Uterus (tissue), 3 donors: ENCODE measurements at regions not wholly inside any gene's neighbourhood (a gene's known extent, or its start where the extent isn't known, plus 50 kb on each side); places are given as distances from the start of the nearest gene placed in this dataset.
"Not testable (repeated sequence)": the region's sequence is repeated elsewhere in the genome, so short reads cannot be mapped to it uniquely, and the experiment has no call there.

Experiments
- DNase-seq, 2 donors: peaks; one replicate each; pipeline ENCODE4 v3.0.0-alpha.2; 2019 to 2020
- H3K27ac ChIP-seq, 2 donors: fragments of 200-600 bp; sonication (generic); 1 replicate in 1 of 2; 2 replicates in 1 of 2; pipeline ENCODE4 v1.5.1; 2016 to 2018
- H3K27me3 ChIP-seq, 2 donors: fragments of 200-600 bp; sonication (generic); one replicate each; pipeline ENCODE4 v1.5.1; 2018 to 2019; ENCODE audit warnings: control low read depth in 1 of 2
- H3K36me3 ChIP-seq, 2 donors: fragments of 200-600 bp; sonication (generic); one replicate each; pipeline ENCODE4 v1.5.1; 2019; ENCODE audit warnings: control low read depth in 1 of 2
- H3K4me1 ChIP-seq, 2 donors: fragments of 200-600 bp; sonication (generic); one replicate each; pipeline ENCODE4 v1.5.1; 2018 to 2019; ENCODE audit warnings: control low read depth in 1 of 2
- H3K4me3 ChIP-seq, 2 donors: fragments of 200-600 bp; sonication (generic); 1 replicate in 1 of 2; 2 replicates in 1 of 2; pipeline ENCODE4 v1.5.1; 2018 to 2019; ENCODE audit warnings: mild to moderate bottlenecking in 1 of 2
- H3K9me3 ChIP-seq, 2 donors: fragments of 200-600 bp; sonication (generic); one replicate each; pipeline ENCODE4 v1.5.1; 2019; ENCODE audit warnings: control low read depth in 1 of 2
- POLR2A ChIP-seq, 2 donors: fragments of 450-650 bp; IDR thresholded peaks; one replicate each; pipeline ENCODE4 v1.6.1; 2016; ENCODE audit warnings: antibody characterized with exemption in 2 of 2, mild to moderate bottlenecking in 1 of 2, moderate library complexity in 1 of 2
- intact Hi-C: fragments of 100-400 bp; cut with DNase I; formaldehyde crosslinking; loops from one replicate; pipeline ENCODE4 v1.15.1; 2023; ENCODE audit warnings: low total_unique reads
- TF ChIP-seq, protein P1 (sequence below), 4 experiments: fragments of 200-600 bp in 2 of 4; fragments of 450-650 bp in 2 of 4; sonication (generic) in 2 of 4; IDR thresholded peaks; one replicate each; pipeline ENCODE4 v1.5.1; 2016 to 2019; ENCODE audit warnings: antibody characterized with exemption in 4 of 4, mild to moderate bottlenecking in 2 of 4, moderate library complexity in 1 of 4
- donor health status: DM: yes; HTN: yes; CAD: no.

DNA sequence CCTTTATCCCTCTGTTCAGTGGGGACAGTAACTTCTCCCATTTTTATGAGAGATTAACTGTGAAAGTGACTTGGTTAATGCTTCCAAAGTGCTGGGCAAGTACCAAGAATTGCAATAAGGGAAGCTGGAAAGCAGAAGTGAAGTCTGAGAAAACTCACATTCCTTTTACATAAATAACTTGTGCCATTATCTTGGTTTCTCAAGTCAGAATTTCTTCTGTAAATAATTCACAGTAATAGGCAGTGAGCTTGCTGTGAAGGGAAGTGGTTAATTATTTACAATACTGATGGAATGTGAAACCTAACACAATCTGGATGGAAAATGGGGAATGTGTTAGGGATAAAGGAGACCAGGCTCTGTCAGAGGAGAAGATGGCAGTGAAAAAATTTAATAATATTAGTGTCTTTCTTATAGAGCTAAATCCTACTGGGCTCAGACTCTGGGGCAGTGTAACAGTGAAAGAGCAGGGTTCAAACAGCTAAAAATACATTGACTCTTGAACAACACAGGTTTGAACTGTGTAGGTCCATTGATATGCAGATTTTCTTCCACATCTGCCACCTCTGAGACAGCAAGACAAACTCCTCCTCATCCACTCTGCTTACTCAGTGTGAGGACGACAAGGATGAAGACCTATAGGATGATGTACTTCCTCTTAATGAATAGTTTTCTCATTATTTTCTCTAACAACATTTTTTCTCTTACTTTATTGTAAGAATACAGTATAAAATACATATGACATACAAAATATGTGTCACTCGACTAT is 251.5 kb upstream of the ISX start:
- no peaks in the 10 kb centered on the region for H3K4me1 ChIP-seq
- H3K36me3 ChIP-seq: no peaks in the 10 kb centered on the region
- no peak overlapping the region for H3K27ac ChIP-seq
- no peak for DNase-seq
- no peaks in the 10 kb centered on the region for H3K27me3 ChIP-seq
- no peaks in the 10 kb centered on the region for H3K9me3 ChIP-seq
- intact Hi-C loops: no loop called here
- TF ChIP-seq POLR2A (IDR thresholded peaks at IDR 0.05): no peak
- TF ChIP-seq, protein P1, sequence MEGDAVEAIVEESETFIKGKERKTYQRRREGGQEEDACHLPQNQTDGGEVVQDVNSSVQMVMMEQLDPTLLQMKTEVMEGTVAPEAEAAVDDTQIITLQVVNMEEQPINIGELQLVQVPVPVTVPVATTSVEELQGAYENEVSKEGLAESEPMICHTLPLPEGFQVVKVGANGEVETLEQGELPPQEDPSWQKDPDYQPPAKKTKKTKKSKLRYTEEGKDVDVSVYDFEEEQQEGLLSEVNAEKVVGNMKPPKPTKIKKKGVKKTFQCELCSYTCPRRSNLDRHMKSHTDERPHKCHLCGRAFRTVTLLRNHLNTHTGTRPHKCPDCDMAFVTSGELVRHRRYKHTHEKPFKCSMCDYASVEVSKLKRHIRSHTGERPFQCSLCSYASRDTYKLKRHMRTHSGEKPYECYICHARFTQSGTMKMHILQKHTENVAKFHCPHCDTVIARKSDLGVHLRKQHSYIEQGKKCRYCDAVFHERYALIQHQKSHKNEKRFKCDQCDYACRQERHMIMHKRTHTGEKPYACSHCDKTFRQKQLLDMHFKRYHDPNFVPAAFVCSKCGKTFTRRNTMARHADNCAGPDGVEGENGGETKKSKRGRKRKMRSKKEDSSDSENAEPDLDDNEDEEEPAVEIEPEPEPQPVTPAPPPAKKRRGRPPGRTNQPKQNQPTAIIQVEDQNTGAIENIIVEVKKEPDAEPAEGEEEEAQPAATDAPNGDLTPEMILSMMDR (IDR thresholded peaks at IDR 0.05): no peak
- no peak overlapping the region for H3K4me3 ChIP-seq

DNA sequence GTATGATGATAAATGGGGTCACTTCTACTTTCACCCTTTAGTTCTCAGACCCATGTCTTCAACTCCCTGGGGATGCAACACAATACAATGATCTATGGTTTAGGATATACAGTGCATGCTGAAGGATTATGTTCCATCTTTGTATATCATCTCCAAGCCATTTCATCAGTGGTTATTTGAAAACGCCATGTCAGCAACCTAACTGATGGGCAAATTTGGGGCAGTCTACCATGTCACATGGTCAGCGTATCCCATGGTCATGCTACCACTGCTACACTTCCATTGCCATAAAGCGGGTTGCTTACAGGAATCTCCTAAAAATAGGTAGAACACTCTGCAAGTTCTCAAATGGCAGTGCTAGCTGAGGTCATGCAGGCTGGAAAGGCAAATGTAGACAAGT is 236.5 kb upstream of the ISX start:
- DNase-seq: no peak
- no peaks in the 10 kb centered on the region for H3K36me3 ChIP-seq
- no peaks in the 10 kb centered on the region for H3K4me1 ChIP-seq
- no peak overlapping the region for H3K4me3 ChIP-seq
- no peaks in the 10 kb centered on the region for H3K27me3 ChIP-seq
- H3K27ac ChIP-seq: no peak overlapping the region
- no peaks in the 10 kb centered on the region for H3K9me3 ChIP-seq
- TF ChIP-seq, protein P1 (IDR thresholded peaks at IDR 0.05): no peak
- no peak for TF ChIP-seq POLR2A (IDR thresholded peaks at IDR 0.05)
- intact Hi-C loops: no loop called here

DNA sequence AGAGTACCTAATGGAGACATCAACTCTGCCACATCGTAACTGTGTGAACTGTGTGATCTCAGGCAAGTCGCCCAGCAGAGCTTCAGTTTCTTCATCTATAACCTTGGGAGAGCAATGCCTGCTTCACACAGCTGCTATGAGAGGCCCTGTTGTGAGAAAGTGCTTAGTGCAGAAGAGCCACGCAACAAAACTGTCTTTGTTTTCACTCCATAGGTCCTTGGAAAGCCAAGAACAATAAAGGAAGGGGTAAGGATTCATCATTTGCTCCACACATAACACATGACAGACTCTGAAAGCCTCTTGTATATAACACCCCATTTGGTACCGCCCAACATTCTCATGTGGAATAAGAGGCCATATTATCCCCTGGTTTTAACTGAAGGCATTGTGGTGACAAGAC is 231.9 kb upstream of the ISX start:
- intact Hi-C loops: no loop called here
- no peak overlapping the region for H3K4me3 ChIP-seq

DNA sequence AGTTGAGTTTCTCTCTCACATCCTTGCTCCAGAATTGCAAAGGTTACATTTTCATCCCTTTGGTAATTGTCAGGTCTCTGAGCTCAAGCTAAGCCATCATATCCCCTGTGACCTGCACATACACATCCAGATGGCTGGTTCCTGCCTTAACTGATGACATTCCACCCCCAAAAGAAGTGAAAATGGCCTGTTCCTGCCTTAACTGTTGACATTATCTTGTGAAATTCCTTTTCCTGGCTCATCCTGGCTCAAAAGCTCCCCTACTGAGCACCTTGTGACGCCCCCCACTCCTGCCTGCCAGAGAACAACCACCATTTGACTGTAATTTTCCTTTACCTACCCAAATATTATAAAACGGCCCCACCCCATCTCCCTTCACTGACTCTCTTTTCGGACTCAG is 231.4 kb upstream of the ISX start:
- H3K4me3 ChIP-seq: not testable (repeated sequence)

More for the DNA sequence above, 231.9 kb upstream of the ISX start:
- no peaks in the 10 kb centered on the region for H3K4me1 ChIP-seq
- DNase-seq: no peak
- H3K27me3 ChIP-seq: no peaks in the 10 kb centered on the region
- no peaks in the 10 kb centered on the region for H3K9me3 ChIP-seq
- no peak overlapping the region for H3K27ac ChIP-seq
- no peaks in the 10 kb centered on the region for H3K36me3 ChIP-seq
- TF ChIP-seq POLR2A (IDR thresholded peaks at IDR 0.05): no peak
- TF ChIP-seq, protein P1 (IDR thresholded peaks at IDR 0.05): no peak

DNA sequence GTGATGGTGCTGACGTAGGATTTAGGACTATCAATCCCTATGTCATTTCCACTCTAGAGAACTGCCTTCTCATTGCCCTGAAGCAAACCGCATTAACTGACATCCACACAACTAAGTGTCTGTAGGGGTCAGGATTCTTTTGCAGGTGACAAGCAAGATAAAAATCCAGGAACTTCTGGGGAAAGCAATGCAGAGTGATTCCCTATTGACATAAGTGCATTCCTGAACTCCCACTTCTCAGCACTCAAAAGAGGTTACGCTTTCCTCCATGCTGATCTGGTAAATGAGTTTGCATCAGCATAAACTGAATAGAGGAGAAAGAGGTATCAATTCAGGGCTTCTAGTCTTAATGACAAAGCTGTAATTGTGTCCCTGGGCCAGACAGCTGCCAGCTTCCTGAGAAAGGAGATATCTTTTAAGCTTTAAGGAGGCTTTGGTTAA is 224.6 kb upstream of the ISX start:
- no peaks in the 10 kb centered on the region for H3K4me1 ChIP-seq
- no peaks in the 10 kb centered on the region for H3K36me3 ChIP-seq
- no peak for TF ChIP-seq POLR2A (IDR thresholded peaks at IDR 0.05)
- TF ChIP-seq, protein P1 (IDR thresholded peaks at IDR 0.05): no peak
- no peaks in the 10 kb centered on the region for H3K27me3 ChIP-seq
- H3K27ac ChIP-seq: no peak overlapping the region
- no peak for DNase-seq
- no peak overlapping the region for H3K4me3 ChIP-seq
- no peaks in the 10 kb centered on the region for H3K9me3 ChIP-seq
- intact Hi-C loops: no loop called here

More for the DNA sequence above, 231.4 kb upstream of the ISX start:
- H3K27me3 ChIP-seq, H3K9me3 ChIP-seq, DNase-seq, H3K4me1 ChIP-seq, intact Hi-C loops, H3K27ac ChIP-seq, H3K36me3 ChIP-seq: not testable (repeated sequence)
